AG04450 (cell line): ENCODE measurements at regions not wholly inside any gene's neighbourhood (a gene's known extent, or its start where the extent isn't known, plus 50 kb on each side); places are given as distances from the start of the nearest gene placed in this dataset.
"Not testable (repeated sequence)": the region's sequence is repeated elsewhere in the genome, so short reads cannot be mapped to it uniquely, and the experiment has no call there.

ENCODE experiments used
- CTCF ChIA-PET: fragments of 300-600, 350-600 bp; formaldehyde crosslinking; extraction: SDS; loops from one replicate; lab custom pipeline; 2022; ENCODE audit warnings: antibody characterized with exemption, inconsistent platforms; lab: Charles Lee
- POLR2A ChIA-PET: fragments of 350-600 bp; formaldehyde crosslinking; extraction: SDS; loops from one replicate; lab custom pipeline; 2021; ENCODE audit warnings: antibody characterized with exemption, inconsistent platforms; lab: Yijun Ruan, JAX
- DNase-seq: peaks from one replicate; pipeline ENCODE4 v3.0.0-alpha.2; 2011; ENCODE audit warnings: low read depth, low spot score
- H3K27ac ChIP-seq: one replicate; pipeline ENCODE4 v1.5.1; 2012; ENCODE audit warnings: low read depth, low read length, control low read depth
- H3K27me3 ChIP-seq: one replicate; pipeline ENCODE4 v1.6.0; 2012; ENCODE audit warnings: low read length; ENCODE audit not compliant: control insufficient read depth, insufficient read depth
- H3K4me3 ChIP-seq: 2 replicates; pipeline ENCODE4 v1.5.1; 2011; ENCODE audit warnings: mild to moderate bottlenecking, low read depth, low read length, control low read depth
- H3K9me3 ChIP-seq: 2 replicates; pipeline ENCODE4 v1.5.1; 2012; ENCODE audit warnings: low read length; ENCODE audit not compliant: control insufficient read depth, insufficient read depth
- CTCF ChIP-seq: IDR thresholded peaks from 2 replicates; pipeline ENCODE4 v1.5.1; 2011; ENCODE audit warnings: low read depth, low read length, control low read depth, inconsistent platforms

- no peaks in the 10 kb centered on the region for H3K27me3 ChIP-seq
- CTCF ChIA-PET, result no interaction called here
- no peak for TF ChIP-seq CTCF
- H3K4me3 ChIP-seq, result no peak overlapping the region
- H3K9me3 ChIP-seq, result peaks cover 9% of the 10 kb centered on the region
- no peak for DNase-seq
- POLR2A ChIA-PET, result no interaction called here
- H3K27ac ChIP-seq, result no peak overlapping the region
Measured at GRCh38 chr2:193837111-193837738, 1642.5 kb upstream of the TMEFF2 start.

DNA sequence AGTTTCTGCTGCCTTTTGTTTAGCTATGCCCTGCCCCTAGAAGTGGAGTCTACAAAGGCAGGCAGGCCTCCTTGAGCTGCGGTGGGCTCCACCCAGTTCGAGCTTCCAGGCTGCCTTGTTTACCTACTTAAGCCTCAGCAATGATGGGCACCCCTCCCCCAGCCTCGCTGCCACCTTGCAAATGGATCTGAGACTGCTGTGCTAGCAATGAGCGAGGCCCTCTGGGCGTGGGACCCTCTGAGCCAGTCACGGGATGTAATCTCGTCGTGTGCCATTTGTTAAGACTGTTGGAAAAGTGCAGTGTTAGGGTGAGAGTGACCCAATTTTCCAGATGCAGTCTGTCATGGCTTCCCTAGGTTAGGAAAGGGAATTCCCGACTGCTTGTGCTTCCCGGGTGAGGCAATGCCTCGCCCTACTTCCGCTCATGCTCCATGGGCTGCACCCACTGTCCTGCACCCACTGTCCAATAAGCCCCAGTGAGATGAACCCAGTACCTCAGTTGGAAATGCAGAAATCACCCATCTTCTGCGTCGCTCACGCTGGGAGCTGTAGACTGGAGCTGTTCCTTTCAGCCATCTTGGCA lies 1641.8 kb upstream of the TMEFF2 start:
- CTCF ChIA-PET, result interaction anchor here (0.6 kb wide), 1 partner anchor 29 kb away, joined by 3 read pairs; no protein-coding TSS in a partner anchor
- H3K27ac ChIP-seq, H3K9me3 ChIP-seq, H3K27me3 ChIP-seq, POLR2A ChIA-PET, DNase-seq, H3K4me3 ChIP-seq: not testable (repeated sequence)

DNA sequence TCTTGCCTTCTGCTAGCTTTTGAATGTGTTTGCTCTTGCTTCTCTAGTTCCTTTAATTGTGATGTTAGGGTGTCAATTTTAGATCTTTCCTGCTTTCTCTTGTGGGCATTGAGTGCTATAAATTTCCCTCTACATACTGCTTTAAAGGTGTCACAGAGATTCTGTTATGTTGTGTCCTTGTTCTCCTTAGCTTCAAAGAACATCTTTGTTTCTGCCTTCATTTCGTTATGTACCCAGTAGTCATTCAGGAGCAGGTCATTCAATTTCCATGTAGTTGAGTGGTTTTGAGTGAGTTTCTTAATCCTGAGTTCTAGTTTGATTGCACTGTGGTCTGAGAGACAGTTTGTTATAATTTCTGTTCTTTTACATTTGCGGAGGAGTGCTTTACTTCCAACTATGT lies 1639.2 kb upstream of the TMEFF2 start:
- H3K27me3 ChIP-seq, CTCF ChIA-PET, POLR2A ChIA-PET, DNase-seq, H3K27ac ChIP-seq, H3K4me3 ChIP-seq, H3K9me3 ChIP-seq: not testable (repeated sequence)

- Histone ChIP-seq H3K4me3 (no peak overlapping the region), H3K9me3 (peaks cover 6% of the 10 kb centered on the region), H3K27me3 (no peaks in the 10 kb centered on the region), H3K27ac (no peak overlapping the region)
- CTCF ChIA-PET, result no interaction called here
- POLR2A ChIA-PET, result no interaction called here
- TF ChIP-seq CTCF, result no peak
- DNase-seq, result no peak
Measured at GRCh38 chr2:193824474-193824873, 1629.7 kb upstream of the TMEFF2 start.

GRCh38 chr2:193818801-193819499 lies 1624.2 kb upstream of the TMEFF2 start:
- Histone ChIP-seq H3K4me3 (no peak overlapping the region), H3K9me3 (peaks cover 16% of the 10 kb centered on the region), H3K27me3 (no peaks in the 10 kb centered on the region), H3K27ac (no peak overlapping the region)
- ChIA-PET CTCF (no interaction called here), POLR2A (no interaction called here)
- DNase-seq, result no peak
- TF ChIP-seq CTCF, result no peak

DNA sequence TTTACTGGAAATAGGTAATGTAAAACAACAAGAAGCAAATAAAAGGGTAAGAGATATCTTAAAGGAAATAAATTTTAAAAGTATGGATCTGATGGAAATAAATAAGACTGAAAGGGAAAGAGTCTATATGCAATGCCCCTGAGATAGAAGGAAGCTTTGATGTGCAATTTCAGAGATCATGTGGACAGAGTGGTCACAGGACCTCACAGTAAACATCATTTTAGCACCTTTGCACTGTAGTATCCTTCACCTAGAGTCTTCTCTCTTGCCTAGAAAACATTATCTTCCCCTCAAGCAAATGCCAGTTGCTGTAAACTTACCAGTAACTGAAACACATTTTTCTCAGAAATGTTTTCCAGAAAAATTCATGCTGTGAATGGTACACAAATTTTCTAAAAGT lies 1621.3 kb upstream of the TMEFF2 start:
- peaks cover 21% of the 10 kb centered on the region for H3K9me3 ChIP-seq
- H3K27ac ChIP-seq, result no peak overlapping the region
- no peak overlapping the region for H3K4me3 ChIP-seq
- POLR2A ChIA-PET, result no interaction called here
- no peak for TF ChIP-seq CTCF
- CTCF ChIA-PET, result no interaction called here
- H3K27me3 ChIP-seq, result no peaks in the 10 kb centered on the region
- DNase-seq, result no peak
